LoVo (cell line): ENCODE measurements at regions not wholly inside any gene's neighbourhood (a gene's known extent, or its start where the extent isn't known, plus 50 kb on each side); places are given as distances from the start of the nearest gene placed in this dataset.

Experiments used
- DNase-seq: peaks from one replicate; pipeline ENCODE4 v3.0.0-alpha.2; 2016; ENCODE audit warnings: low spot score

- no peak for DNase-seq
Measured at GRCh38 chr4:81549984-81550383, 78.3 kb upstream of the RASGEF1B start.

GRCh38 chr4:81546777-81547176, 75.1 kb upstream of the RASGEF1B start:
- DNase-seq, result no peak

GRCh38 chr4:81541161-81541945, 69.6 kb upstream of the RASGEF1B start:
- no peak for DNase-seq

GRCh38 chr4:81538716-81539427, 67.2 kb upstream of the RASGEF1B start:
- no peak for DNase-seq

GRCh38 chr4:81531410-81531809, 59.7 kb upstream of the RASGEF1B start:
- no peak for DNase-seq

GRCh38 chr4:81528979-81529378, 57.3 kb upstream of the RASGEF1B start:
- no peak for DNase-seq

GRCh38 chr4:81528200-81528599, 56.5 kb upstream of the RASGEF1B start:
- no peak for DNase-seq

GRCh38 chr4:81527709-81528108, 56.0 kb upstream of the RASGEF1B start:
- no peak for DNase-seq

- no peak for DNase-seq
Measured at GRCh38 chr4:81527115-81527514, 55.4 kb upstream of the RASGEF1B start.

- no peak for DNase-seq
Measured at GRCh38 chr4:81526706-81527105, 55.0 kb upstream of the RASGEF1B start.

- DNase-seq, result no peak
Measured at GRCh38 chr4:81523672-81524327, 52.1 kb upstream of the RASGEF1B start.

- DNase-seq, result no peak
Measured at GRCh38 chr4:81522711-81523110, 51.0 kb upstream of the RASGEF1B start.

- no peak for DNase-seq
Measured at GRCh38 chr4:81521708-81522107, 50.0 kb upstream of the RASGEF1B start.
